ENCODE measurements at regions not wholly inside any gene's neighbourhood (a gene's known extent, or its start where the extent isn't known, plus 50 kb on each side); places are given as distances from the start of the nearest gene placed in this dataset.
A peak's percentile ranks its signal among the peaks of the same experiment; 100 is the strongest.
"Not testable (repeated sequence)": the region's sequence is repeated elsewhere in the genome, so short reads cannot be mapped to it uniquely, and the experiment has no call there.

GRCh38 chrX:27404366-27404765, 58.8 kb downstream of the PPP4R3C start:
- no peak for FAIRE-seq

DNA sequence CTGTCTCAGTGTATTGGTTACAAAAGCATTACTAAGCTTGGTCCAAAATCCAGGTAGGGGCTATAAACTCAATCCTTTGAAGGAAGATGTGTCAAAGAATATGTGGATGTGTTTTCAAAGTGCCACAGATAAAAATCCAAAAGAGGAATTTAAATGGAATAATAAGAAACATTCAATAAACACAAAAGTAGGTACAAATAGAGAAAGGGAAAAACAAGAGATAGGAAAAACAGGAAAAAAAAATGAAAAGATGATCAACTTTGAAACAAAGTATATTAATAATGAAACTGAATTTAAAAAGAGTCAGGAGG, 64.0 kb downstream of the PPP4R3C start:
- no peak for FAIRE-seq

DNA sequence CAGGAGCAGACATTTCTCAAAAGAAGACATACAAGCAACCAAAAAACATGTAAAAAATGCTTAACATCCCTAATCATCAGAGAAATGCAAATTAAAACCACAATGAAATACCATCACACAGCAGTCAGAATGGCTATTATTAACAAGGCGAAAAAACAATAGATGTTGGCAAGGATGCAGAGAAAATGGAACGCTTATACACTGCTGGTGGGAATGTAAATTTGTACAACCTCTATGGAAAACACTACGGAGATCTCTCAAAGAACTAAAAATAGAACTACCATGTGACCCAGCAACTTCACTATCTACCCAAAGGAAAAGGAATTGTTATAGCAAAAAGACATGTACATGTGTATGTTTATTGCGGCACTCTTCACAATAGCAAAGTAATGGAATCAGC, 71.5 kb downstream of the PPP4R3C start:
- FAIRE-seq = no peak

- FAIRE-seq = no peak
Observed at GRCh38 chrX:27381419-27381818, 81.7 kb downstream of the PPP4R3C start.

DNA sequence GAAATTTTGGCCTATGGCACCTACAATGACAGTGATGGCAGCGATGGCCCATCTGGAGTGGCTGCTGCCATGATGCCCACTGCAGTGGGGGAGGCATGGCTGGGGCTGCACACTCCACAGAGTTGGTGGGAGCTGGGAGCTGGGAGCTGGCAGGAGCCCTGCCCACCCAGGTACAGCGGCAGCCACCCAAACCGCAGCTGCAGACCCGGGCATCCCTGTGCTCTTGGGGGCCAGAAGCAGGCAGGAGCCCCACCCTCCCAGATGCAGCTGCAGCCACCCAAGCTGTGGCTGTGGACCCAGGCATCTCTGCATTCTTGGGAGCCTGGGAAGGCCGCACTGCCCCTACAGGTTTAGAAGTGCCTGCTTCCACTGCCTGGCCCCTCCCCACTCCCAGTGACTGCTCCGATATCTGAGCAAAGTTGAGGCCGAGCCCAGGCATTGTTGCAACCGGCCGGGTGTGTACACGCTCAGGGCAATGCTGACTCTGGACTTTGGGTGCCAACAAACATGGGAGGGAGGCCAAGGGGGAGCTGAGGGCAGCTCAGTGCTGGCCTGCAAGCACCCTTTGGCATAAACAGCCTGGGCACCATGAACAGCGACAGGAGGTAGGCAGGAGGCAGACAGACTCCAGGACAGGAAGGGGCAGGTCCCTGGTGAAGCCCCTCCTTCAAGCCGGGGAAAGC, 82.8 kb downstream of the PPP4R3C start:
- FAIRE-seq = no peak

DNA sequence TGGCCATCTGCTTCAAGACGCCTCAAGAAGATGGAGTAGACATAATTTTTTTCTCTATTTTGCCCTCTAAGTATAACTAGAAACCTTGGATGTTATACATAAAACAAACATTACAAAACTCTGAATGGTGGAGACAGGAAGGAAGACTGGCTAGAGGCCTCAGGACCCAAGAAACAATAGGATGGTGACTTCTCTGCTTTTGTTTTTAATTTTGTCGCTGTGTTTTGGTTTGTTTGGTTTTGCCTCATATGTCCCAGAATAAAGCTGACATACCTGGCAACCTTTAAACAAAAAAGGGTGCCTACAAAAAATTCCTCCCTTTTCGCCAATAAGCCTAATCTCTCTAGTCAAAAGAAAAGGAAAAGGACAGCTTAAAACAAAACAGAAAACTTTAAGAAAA, 109.1 kb downstream of the PPP4R3C start:
- FAIRE-seq = no peak

DNA sequence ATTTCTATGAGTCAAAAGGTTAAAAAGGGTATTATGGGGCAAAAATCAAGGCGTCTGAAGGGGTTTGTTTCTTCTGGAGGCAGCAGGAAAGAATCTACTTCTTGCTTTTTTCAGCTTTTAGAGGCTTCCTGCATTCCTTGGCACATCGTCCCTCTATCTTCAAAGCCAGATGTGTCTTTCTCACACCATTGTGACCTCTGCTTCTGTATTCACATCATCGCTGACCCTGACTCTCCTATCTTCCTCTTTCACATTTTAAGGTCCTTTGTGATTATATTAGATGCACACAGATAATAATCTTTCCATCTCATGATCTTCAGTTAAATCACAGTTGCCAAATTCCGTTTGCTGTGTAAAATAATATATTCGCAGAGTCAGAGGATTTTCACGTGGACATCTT, 112.7 kb downstream of the PPP4R3C start:
- no peak for FAIRE-seq

GRCh38 chrX:27336466-27337091, 126.6 kb downstream of the PPP4R3C start:
- no peak for FAIRE-seq

DNA sequence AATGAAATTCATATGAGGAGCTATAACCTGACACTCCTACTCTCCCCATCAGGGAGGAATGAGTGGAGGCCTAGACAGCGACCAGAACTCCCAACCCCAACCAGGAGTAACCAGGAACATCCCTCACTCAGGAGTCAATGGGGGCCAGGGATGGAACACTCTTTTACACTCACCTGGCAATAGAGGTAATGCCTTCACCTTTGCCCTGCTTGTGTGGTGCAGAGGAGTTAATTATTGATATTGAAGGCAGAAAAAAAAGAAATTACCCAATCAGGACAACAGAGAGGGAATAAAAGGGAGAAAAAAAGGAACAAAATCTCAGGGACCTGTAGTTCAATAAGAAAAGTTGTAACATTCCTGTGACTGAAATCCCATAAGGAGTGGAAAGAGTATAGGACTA, 141.5 kb downstream of the PPP4R3C start:
- FAIRE-seq = no peak

DNA sequence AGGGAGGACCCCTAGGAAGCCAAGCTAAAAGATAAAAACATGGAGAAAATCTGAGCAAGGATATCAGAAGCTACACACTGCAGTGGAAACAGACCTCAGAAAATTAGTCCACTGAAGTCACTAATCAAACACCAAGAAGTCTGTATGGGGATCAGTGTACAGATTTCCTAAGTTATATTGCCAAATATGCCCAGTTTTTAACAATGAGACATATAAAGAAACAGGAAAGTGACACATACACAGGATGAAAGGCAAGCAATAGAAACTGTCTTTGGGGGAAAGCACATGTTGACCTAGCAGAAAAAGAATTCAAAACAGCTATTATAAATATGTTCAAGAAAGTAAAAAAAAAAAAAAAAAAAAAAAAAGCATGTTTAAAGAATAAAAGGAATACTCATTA, 153.7 kb downstream of the PPP4R3C start:
- no peak for FAIRE-seq

- no peak for FAIRE-seq
Observed at GRCh38 chrX:27307546-27307945, 155.6 kb downstream of the PPP4R3C start.

- FAIRE-seq = not testable (repeated sequence)
Observed at GRCh38 chrX:27292552-27292951, 170.6 kb downstream of the PPP4R3C start.

GRCh38 chrX:27276751-27277150, 186.4 kb downstream of the PPP4R3C start:
- no peak for FAIRE-seq

DNA sequence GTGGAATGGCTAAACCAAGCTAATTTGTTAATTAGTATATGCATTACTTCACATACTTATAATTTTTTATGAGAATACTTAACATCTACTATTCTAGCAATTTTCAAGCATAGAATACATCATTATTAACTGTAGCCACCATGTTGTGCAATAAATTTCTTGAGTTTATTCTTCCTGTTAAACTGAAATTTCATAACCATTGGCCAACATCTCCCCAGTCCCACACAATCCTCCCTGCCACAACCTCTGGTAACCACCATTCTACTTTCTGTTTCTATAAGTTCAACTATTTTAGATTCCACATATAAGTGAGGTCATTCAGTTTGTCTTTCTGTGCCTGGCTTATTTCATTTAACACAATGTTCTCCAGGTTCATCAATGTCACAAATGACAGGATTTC, 208.5 kb downstream of the PPP4R3C start:
- no peak for FAIRE-seq

GRCh38 chrX:27251369-27251768, 211.8 kb downstream of the PPP4R3C start:
- no peak for FAIRE-seq

- FAIRE-seq = no peak
Observed at GRCh38 chrX:27242581-27242980, 220.6 kb downstream of the PPP4R3C start.

GRCh38 chrX:27241981-27242380, 221.2 kb downstream of the PPP4R3C start:
- no peak for FAIRE-seq

- FAIRE-seq = not testable (repeated sequence)
Observed at GRCh38 chrX:27240042-27240441, 223.1 kb downstream of the PPP4R3C start.

- no peak for FAIRE-seq
Observed at GRCh38 chrX:27236681-27237080, 226.5 kb downstream of the PPP4R3C start.

- FAIRE-seq = no peak
Observed at GRCh38 chrX:27229721-27230120, 233.4 kb downstream of the PPP4R3C start.

DNA sequence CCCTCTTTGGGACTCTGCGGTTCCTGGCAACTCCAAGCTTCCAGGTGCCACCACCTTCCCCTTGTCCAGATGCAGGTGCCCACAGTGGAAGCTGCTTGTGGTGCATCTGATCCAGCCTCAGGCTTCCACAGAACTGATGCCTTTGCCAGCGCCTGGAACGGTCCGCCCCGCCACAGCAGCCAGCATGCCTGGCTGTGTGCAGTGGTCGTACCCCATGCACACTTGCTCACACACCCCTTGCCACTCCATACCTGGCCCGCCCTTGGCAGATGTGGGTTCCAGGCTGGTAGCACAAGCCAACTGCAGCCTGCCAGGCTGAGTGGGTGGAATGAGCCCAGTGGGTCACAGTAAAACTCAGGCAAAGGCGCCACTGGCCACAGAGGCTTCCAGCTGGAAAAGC, 240.5 kb downstream of the PPP4R3C start:
- no peak for FAIRE-seq

- FAIRE-seq = peak; percentile 40
Observed at GRCh38 chrX:27186671-27187070, 276.5 kb downstream of the PPP4R3C start.

- no peak for FAIRE-seq
Observed at GRCh38 chrX:27163236-27163635, 299.9 kb downstream of the PPP4R3C start.

DNA sequence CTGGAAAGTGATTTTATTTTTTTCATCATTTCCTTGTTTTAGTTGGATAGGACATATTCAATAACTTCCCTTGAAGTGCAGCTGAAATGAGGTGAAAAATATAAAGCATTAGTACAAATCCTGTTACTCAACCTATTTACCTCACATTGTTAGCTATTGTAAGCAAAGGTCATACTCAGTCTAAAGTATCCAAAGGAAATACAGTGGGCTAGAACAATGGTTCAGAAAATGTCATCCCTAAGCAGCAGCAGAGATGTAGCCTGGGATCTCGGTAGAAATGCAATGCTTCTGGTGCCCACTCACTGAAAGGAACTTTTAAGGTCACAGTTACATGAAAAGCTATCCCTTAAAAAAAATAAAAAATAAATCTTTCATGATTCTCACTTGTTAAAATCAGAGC, 300.6 kb downstream of the PPP4R3C start:
- FAIRE-seq = no peak

DNA sequence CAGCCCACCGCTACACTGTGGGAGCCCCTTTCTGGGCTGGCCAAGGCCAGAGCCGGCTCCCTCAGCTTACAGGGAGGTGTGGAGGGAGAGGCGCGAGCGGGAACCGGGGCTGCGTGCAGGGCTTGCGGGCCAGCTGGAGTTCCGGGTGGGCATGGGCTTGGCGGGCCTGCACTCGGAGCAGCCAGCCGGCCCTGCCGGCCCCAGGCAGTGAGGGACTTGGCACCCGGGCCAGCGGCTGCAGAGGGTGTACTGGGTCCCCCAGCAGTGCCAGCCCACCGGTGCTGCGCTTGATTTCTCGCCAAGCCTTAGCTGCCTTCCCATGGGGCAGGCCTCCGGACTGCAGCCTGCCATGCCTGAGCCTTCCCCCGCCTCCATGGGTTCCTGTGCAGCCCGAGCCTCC, 306.2 kb downstream of the PPP4R3C start:
- not testable (repeated sequence) for FAIRE-seq
